NCI-H1105 (cell line): ENCODE measurements at regions not wholly inside any gene's neighbourhood (a gene's known extent, or its start where the extent isn't known, plus 50 kb on each side); places are given as distances from the start of the nearest gene placed in this dataset.

Source experiments
- DNase-seq: peaks from one replicate; lab custom pipeline; 2025; lab: John Stamatoyannopoulos, UW

DNA sequence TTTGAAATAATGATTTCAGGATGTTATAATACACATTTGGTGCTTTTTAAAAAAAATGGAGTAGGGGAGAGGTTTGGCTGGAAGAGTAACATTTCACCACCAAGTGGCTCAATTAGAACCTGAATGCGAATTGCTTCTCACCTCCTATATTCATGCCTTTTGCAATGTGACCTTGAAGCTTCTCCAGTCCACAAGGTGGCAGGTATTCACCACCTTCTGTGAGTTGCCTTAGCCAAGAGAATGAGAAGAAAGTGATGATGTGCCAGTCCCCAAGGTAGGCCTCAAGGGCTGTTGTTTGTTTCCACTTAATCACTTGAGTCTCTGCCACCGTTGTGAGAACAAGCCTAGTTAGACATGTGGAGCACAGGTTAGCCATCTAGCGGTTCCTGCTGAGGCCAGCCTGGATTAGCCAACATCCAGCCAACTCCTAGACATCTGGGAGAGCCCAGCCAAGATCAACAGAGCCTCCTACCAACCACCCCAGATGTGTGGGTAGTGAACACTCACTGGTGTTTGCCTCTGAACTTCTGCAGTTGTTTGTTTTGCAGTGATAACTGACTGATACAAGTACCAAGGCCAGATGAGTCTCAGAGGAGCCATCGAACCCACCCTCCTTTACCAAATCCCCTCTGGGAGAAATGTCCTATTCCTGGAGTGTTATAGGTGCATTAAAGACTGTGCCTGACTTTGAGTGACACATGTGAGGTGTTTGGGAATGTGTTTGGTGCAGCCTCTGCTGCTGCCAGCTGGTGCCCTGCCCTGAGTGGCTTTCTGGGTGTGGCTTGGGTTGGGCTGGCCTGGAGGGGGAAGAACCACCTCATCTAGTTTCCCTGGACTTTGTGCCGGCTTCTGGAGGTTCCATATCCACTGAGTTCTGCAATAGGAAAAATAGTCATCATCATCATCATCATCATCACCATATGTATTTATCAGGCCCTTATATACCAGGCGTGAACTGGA, 132.5 kb upstream of the RFLNA start:
- no peak for DNase-seq

DNA sequence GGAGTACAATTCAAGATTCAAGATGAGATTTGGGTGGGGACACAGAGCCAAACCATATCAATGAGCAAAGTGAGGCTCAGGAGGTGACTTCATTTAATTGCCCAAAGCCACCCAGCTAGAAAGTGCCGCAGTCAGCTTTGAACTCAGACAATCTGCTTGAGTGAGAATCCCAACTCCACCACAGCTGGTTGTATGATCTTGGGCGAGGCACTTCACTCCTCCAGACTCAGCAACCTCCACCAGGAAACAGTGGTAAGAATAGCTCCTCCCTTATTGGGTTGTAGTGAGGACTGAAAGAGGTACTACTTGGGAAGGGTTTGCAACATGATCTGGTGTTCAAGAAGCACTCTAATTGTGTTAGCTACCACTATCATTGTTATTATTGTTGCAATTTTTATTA, 129.2 kb upstream of the RFLNA start:
- no peak for DNase-seq

DNA sequence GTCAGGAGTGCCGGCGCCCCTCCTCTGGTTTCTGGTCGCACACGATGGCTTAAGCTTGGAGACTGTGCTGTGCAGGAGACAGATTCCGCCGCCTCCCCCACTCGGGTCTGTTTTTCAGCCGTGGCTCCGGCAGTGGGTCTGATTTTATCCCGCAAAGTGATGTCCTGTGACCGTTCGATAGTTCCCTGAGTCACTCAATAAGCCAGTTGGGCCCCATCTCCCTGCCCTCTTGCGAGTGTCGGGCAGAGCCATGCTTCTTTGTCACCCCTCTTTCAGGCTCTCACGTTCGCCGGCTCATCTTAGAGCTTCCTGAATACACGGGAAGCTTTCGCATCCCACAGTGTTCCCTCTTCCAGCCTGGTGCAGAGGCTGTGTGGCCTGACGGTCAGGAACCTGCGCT, 127.8 kb upstream of the RFLNA start:
- DNase-seq = no peak

DNA sequence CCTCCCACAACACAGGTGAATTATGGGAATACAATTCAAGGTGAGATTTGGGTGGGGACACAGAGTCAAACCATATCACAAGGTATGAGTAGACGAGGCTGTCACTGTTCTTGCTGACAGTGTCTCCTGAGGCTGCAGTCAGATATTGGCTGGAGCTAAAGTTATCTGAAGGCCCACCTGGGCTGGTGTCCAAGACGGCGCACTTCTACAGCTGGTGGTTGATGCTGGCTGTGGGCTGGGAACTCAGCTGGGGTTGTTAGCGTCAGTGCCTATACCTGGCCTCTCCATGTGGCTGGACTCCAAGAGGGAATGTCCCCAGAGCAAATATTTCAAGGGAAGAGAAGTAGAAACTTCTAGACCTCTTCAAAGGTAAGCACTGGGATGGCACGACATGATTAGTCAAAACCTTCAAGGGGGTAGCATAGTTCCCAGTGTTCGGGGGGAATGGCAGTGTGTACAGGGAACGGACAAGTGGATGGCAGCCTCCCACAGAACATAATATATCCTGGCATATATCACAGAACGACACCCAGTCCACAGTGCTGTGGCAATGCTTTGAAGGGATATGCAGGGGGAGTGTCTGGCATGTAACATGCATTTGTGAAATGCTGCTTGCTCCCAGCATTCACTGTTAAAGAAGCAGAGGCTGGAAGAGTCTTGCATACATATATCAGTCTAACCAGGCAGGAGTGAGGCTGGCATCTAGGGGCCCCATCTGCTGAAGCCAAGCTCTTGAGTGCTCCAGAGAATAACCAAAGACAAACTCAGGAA, 126.7 kb upstream of the RFLNA start:
- DNase-seq = no peak

DNA sequence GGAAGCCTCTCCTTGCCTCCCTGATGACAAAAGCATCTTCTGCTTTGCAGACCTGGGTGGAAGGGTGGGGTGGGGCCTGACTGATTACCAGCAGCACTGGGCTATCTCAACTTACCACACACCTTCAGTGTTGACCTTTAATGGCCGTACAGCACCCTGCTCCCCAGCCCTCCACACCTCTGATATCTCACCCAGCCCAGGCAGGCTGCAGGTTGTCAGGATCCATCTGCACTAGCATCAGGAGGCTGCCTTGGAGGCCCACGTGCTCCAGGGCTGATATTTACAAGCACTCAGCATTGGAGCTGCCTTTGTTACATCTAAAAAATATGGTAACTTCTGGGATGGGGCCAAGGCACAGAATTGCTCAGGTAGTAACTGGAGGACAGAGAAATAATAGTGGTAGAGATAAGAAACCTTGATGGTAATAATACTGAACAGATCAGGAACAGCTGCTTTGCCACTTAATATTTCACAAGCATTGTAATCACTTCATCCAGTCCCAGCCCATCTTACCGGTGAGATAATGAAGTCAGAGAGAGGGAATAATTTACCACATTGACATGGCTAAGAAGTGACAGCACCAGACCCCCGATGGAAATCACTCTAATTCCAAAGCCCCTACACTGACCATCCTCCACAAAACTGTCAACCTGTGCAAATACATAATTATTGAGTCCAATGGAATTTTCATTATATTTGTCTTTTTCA, 125.2 kb upstream of the RFLNA start:
- DNase-seq = peak; percentile 5

DNA sequence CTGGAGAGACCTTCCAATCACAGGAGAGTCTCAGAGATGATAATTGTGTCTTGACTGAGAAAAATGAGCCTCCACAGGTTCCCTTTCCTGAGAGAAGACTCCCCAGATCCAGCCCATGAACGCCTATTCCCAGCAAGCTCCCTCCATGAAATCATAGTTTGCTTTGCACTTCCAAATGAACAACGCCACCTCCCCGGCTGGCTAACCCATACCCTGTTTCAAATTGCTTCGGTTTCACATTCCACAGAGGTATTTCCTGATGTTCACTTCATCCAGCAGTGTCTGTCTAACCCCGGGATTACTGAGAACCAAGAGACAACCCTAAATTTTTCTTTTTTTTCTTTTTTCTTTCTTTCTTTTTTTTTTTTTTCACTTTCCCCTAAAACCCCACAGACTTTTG, 124.1 kb upstream of the RFLNA start:
- DNase-seq = no peak

DNA sequence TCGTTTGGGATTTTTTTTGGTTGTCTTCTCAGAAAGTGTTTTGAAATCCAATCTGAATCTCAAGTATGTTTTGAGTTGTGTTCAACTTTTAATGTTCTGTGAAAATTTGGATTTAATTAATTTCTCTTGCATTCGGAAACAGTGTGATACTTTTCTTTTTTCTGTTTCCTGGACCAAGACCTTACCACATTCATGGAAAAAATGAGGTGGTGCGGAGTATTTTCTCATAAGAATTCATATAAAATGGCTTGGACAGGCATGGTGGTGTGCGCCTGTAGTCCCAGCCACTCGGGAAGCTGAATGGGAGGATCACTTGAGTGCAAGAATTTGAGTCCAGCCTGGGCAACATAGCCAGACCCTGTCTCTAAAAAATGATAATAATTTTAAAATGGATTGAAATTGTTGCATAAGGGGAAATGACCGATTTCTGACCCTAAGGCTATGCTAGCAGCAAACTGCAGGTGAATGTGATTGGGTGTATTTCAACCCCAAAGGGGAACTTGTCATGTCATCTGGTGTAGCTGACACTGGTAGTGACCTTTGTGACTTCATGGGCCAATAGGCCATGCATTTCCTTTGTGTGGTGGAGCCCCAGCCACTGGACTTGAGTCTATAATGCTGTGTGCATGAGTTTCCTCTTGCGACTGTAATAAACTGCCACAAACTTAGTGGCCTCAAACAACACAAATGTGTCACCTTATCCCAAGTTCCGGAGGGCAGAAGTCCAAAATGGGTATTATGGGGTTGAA, 123.5 kb upstream of the RFLNA start:
- no peak for DNase-seq

DNA sequence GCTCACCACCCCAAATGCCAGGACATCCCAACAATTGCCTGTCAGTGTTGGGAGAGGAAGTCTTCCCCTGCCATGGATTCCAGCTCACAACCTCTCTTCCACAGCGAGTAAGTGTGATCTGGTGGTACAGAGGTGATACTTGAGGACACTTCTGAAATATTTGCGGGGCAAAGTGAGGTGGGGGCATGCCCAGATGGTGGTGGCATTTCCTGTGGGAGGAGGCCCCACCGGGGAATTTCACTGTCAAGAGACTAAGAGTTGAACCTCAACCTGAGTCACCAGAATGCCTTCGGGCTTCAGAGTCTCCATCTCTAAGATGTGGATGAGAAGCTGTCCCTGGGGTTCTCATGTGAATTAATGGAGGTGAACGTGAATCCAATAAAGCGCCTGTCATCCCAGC, 122.3 kb upstream of the RFLNA start:
- DNase-seq = no peak

DNA sequence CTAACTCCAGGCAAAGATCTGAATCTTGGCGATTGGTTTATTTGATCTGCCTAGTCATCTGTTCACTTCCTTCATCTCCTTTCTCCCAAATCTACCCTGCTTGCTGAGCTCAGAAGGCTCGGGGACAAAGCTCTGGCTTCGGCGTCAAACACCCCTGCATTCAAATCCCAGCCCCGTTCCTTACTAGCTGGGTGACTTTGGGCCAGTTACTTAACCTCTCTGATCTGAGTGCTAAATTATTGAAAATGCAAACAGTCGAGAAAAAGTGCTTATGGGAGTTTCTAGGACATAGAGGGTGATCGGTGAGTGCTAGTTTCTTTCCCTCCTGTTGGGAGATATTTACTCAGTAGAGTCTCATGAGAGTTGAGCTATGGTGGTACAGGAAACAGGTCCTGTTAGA, 121.2 kb upstream of the RFLNA start:
- no peak for DNase-seq

DNA sequence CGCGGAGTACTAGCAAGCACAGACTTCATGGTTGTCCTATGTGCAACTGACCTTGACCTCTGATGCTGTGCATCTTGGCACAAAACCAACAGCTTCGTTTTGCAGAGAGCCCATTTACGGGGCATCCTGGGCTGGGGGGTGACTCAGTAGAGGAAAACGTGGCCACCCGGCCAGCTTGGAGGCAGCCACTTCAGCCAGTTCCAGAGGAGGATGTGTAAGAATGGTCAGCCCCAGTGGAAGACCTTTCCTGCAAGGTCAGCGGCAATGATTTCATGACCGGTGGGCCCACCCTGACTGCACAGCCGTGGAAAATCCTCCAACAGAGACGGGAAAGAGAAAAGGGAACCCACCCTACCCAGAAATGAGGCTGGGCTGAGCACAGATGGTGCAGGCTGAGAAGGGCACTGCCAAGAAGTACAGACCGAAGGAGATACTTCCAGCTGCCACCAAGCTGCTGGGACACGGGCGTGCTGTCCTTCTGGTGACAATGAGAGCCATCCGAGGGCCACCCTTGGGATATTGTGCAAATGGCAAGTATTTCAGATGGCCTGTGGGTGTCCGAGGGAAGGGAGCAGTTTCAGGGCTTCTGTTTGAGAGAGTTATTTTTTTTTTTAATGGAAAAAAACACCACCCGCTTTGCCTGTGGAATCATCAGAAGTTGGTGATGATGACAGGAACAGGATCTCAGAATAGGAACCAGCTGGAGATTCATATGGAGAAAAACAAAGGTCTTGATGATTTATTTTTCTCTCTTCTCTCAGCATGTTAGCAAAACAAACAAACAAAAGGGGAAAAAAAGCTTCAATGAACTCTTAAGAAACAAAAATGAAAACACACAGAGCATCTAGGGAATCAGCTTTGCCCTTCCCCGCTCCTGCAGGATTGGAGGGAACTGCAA, 120.2 kb upstream of the RFLNA start:
- no peak for DNase-seq

DNA sequence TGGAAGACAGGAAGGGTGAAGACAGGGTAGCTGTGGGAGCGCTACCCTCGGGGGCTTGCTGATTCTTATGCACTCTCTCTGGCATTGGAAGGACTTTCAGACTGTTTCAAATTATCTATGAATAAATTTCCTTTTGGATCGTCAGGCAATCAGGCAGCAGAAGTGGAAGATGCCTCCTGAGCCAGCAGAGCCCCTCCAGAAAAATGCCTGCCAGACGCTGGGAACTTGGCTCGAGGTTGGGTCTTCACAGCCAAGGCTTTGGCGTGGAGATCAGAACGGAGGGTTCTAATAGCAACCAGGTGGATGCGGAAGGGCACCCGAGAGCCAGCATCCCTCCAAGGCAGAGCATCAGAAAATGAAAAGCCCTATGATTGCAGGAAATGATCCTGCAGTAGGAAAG, 119.2 kb upstream of the RFLNA start:
- peak; percentile 4 for DNase-seq

DNA sequence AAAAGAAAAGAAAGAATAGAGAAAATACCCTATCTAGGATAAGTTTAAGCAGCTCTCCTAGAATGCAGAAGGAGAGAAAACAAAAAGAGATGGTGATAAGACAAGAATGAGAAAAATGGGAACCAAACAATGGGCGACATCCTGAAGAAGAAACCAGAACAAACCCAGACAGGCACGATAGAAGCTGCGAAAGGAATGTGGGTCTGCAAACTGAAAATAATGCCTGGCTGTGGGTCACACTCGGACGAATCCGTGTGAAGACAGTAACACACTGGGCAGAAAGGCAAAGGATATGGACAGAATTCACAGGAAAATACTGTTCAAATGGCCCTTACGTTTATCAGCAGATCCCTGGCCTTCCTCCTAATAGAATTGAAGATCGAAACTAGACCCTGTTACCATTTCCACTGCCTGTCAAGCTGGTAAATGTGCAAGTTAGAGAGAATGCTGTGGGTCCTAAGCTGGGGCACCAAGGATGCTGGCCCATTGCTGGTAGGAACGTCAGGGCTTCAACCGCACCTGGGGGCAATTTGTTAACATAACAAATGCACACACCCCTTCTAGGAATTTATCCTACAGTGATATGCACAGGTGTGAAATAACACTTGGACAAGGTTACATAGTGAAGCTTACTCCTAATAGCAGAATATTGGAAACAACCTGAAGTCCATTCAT, 117.5 kb upstream of the RFLNA start:
- no peak for DNase-seq

DNA sequence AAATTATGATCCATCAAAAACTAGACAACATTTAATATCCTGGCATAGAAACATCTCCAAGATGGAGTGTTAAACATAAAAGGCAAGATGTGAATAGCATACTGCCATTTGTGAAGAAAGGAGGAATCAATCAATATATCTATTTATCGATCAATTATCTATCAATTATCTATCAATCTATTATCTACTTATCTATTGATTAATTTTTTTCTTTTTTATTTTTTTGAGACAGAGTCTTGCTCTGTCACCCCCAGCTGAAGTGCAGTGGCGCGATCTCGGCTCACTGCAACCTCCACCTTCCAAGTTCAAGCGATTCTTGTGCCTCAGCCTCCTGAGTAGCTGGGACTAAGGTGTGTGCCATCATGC, 117.0 kb upstream of the RFLNA start:
- DNase-seq = no peak

DNA sequence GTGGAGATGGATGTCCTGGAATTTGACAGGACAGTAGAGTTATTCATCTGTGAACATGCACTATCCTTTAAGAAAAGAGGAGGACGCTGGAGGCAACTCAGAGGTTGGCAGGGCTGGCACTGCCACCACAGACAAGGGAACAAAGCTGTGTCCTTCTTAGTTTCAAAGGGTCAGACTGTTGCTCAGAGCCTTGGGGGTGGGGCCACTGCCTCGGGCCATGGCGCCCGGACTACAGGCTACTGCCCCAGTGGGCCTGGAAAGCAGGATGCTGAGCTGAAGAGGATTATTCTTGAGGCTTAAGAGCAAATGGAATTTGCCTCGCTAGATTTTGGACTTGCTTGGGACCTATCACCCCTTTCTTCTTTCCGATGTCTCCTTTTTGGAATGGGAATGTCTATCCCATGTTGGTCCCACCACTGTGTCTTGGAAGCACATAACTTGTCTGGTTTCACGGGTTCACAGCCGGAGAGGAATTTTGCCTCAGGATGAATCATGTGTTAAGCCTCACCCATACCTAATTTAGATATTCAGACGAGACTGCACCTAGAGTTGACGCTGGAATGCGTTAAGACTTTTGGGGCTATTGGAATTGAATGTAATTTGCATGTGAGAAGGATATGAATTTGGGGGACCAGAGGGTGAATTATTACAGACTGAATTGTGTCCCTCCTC, 114.8 kb upstream of the RFLNA start:
- DNase-seq = no peak

DNA sequence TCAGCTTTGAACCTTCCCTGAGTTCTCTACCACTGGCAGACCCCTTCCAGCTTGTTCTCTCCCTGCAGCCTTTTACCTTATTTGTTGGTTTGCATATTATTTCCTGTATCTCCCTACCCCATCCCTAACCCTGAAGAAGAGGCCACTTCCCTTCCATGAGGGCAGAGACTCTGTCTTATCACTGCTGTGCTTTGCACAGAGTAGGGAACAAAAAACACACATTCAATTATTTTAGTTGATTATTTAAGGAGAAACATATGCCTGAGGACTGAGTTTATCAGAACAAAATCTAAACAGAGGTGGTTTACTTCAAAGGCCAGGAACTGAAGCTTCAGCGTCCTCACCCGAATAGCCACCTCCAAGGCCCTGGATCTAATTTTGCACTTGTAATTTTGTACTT, 111.7 kb upstream of the RFLNA start:
- no peak for DNase-seq

DNA sequence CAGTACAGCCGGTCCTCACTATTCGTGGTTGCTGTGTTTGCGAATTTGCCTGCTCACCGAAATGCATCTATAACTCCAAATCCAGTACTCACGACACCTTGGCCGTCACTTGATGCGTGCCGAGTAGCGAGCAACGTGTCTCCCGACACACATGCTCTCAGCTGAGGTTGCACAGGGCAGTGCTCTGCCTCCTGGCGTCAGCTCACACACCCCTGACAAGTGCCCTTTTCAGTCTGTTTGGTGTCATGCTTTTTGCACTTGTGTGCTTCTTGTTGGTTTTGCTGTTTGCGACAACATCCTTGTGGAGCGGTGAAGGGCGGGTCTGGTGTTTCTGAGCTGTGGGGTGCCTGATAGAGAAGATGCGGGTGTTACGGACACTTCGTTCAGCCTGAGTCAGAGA, 110.4 kb upstream of the RFLNA start:
- no peak for DNase-seq

DNA sequence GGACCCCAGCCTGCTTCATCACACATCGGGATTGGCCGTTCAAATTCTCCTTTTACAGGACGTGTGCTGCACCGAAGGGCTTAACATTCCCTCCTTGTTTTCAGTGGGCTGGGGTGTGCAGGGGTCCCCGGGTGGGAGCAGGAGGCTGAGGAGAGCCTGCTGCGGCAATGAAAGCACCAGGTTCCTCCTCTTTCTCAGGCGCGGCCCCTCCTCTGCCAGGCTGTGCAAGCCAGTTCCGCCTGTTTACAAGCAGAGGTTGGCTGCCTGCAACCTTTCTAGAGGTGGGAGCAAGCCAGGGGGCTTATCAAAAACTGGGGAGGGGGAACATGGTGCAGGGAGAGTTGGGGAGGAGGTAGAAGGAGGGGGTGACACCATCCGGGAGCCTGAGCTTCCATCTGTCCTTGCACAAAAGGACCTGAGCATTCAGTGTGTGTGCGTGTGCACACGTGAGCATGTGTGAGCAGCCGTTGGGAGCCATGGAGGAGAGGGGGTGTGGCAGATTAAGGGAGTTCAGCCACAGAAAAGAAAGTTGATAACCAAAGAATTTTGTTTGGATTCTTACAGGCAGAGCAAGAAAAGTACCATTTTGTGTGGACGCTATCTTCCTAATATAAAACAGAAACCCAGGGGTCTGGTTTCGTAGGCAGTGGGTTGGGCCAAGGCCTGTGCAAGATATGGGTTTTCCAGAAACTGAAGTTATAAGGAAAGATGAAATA, 108.8 kb upstream of the RFLNA start:
- DNase-seq = no peak

DNA sequence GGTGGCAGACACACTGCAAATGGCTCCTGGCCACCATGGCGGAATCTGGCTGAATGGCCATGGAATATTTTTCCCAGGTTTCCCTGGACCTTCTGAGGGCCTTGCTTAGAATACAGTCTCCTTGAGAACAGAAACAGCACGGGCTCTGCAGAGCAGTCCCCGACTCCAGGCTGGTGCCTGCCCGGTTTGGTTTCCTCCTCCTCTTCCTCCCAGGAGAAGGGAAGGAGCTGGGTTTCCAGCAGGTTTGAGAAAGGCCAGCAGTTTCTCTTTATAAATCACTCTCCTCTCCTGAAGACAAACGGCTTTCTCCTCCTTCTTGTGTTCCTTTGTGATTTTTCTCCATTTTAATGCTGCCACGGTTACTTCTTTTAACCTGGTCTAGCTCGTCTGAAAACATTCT, 106.8 kb upstream of the RFLNA start:
- DNase-seq = no peak
